ENCODE measurements at regions not wholly inside any gene's neighbourhood (a gene's known extent, or its start where the extent isn't known, plus 50 kb on each side); places are given as distances from the start of the nearest gene placed in this dataset.

DNA sequence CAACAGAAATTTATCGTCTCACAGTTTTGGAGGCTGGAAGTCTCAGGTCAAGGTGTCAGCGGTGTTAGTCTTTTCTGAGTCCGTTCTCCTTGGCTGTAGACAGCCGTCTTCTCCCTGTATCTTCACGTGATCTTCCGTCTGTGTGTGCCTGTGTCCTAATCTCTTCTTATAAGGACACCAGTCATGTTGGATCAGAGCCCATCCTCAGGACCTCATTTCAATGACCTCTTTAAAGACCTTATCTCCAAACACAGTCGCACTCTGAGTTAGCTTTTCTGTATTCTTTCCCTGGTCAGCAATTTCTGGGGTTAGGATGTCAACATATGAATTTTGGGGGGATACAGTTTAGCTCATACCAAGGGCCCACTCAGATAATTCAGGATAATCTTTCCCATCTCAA lies 247.7 kb downstream of the PRDM2 start:
- no peak overlapping the region for H3K27ac ChIP-seq
- DNase-seq, result no peak
- no peaks in the 10 kb centered on the region for H3K4me1 ChIP-seq
- H3K36me3 ChIP-seq, result no peaks in the 10 kb centered on the region
- no peak for ATAC-seq
- TF ChIP-seq, protein P1, sequence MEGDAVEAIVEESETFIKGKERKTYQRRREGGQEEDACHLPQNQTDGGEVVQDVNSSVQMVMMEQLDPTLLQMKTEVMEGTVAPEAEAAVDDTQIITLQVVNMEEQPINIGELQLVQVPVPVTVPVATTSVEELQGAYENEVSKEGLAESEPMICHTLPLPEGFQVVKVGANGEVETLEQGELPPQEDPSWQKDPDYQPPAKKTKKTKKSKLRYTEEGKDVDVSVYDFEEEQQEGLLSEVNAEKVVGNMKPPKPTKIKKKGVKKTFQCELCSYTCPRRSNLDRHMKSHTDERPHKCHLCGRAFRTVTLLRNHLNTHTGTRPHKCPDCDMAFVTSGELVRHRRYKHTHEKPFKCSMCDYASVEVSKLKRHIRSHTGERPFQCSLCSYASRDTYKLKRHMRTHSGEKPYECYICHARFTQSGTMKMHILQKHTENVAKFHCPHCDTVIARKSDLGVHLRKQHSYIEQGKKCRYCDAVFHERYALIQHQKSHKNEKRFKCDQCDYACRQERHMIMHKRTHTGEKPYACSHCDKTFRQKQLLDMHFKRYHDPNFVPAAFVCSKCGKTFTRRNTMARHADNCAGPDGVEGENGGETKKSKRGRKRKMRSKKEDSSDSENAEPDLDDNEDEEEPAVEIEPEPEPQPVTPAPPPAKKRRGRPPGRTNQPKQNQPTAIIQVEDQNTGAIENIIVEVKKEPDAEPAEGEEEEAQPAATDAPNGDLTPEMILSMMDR (IDR thresholded peaks at IDR 0.05), result no peak
- intact Hi-C loops (cut with DNase I), result no loop called here
- H3K27me3 ChIP-seq, result no peaks in the 10 kb centered on the region
- peaks cover 5% of the 10 kb centered on the region for H3K9me3 ChIP-seq
- no peak overlapping the region for H3K4me3 ChIP-seq

DNA sequence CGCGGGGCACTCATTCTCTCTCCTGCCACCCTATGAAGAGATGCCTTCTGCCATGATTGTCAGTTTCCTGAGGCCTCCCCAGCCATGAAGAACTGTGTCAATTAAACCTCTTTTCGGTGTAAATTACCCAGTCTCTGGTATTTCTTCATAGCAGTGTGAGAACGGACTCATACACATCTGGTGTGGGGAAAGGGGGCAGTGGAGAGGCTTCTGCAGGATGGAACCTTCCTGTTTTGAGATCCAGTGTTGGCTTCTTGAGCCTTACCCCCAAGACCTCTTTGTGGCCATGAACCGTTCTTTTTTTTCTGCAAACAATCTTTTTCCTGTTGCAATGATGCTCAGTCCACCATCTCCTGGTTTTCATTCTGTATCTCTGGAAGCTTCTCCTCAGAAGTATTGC lies 248.4 kb downstream of the PRDM2 start:
- ATAC-seq (no peak), DNase-seq (no peak)
- Histone ChIP-seq H3K27me3 (no peaks in the 10 kb centered on the region), H3K4me3 (no peak overlapping the region), H3K4me1 (no peaks in the 10 kb centered on the region), H3K36me3 (no peaks in the 10 kb centered on the region), H3K27ac (peak overlapping the region; percentile 11), H3K9me3 (no peaks in the 10 kb centered on the region)
- TF ChIP-seq, protein P1 (IDR thresholded peaks at IDR 0.05), result no peak
- intact Hi-C loops (cut with DNase I), result no loop called here

DNA sequence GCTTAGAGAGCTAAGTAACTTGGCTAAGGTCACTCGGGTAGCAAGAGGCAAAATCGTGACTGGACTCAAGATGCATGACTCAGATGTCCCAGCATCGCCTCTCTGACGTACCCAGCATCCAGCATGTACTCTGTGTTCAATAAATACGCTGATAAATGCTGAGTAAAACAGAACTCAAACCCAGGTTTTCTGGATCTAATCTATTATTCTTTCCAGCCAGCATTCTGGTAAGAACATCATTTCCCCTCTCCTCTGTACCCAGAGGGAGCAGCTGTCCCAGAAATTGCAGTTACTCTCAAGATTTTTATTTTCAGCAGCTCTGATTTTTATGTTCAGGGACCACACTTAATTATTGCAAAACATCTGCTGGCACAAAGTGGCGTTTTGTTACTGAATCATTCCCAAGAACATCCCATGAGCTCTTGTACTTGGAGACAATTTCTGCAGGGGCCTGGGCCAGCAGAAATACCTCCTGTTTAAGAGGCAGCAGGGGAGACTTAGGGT lies 249.0 kb downstream of the PRDM2 start:
- H3K9me3 ChIP-seq, result no peaks in the 10 kb centered on the region
- H3K27ac ChIP-seq, result no peak overlapping the region
- no peaks in the 10 kb centered on the region for H3K27me3 ChIP-seq
- no peak for DNase-seq
- peak; percentile 35 for ATAC-seq
- H3K4me3 ChIP-seq, result no peak overlapping the region
- no peaks in the 10 kb centered on the region for H3K4me1 ChIP-seq
- no peaks in the 10 kb centered on the region for H3K36me3 ChIP-seq
- intact Hi-C loops (cut with DNase I), result no loop called here
- TF ChIP-seq, protein P1 (IDR thresholded peaks at IDR 0.05), result no peak

DNA sequence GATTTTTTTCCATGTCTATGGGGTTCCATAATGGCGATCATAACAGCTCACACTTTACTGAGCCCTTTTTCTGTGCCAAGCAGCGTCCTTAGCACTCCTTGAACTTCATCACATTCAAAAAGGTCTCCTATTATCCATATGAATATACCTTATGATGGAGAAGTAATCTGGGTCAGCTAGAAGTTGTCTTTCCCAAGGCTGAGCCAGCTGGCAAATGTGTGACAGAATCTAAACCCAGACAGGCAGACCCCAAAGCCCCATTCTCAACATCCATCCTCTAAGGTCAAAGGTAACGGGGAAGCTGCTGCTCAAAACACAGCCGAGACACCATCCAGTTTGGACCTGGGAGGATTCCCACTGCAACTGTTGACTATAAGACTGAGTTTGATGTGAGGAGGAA lies 249.6 kb downstream of the PRDM2 start:
- Histone ChIP-seq H3K4me1 (no peaks in the 10 kb centered on the region), H3K9me3 (no peaks in the 10 kb centered on the region), H3K4me3 (no peak overlapping the region), H3K36me3 (no peaks in the 10 kb centered on the region), H3K27me3 (no peaks in the 10 kb centered on the region), H3K27ac (no peak overlapping the region)
- TF ChIP-seq, protein P1 (IDR thresholded peaks at IDR 0.05), result no peak
- no peak for ATAC-seq
- intact Hi-C loops (cut with DNase I), result no loop called here
- DNase-seq, result no peak

DNA sequence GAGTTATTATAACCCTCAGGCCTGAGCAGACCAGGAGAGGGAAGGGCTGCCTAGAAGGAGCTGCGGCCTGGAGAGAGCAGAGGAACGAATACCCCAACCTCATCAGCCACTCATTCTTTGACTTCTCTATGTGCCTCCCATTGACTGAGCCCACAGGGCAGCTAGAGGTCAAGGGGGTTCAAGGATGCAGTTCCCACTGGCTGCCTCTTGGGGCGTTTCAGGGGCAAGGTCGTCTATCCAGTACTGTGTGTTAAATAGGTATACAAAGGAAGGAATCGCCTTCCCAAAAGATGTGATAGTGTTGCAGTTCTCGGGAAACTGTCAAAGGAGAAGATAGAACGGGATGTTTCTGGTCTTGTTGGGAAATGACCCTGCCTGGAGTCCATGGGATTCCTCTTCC lies 250.6 kb downstream of the PRDM2 start:
- DNase-seq (no peak), ATAC-seq (peak; percentile 48)
- Histone ChIP-seq H3K4me3 (no peak overlapping the region), H3K36me3 (no peaks in the 10 kb centered on the region), H3K27ac (no peak overlapping the region), H3K9me3 (no peaks in the 10 kb centered on the region), H3K27me3 (no peaks in the 10 kb centered on the region), H3K4me1 (no peaks in the 10 kb centered on the region)
- TF ChIP-seq, protein P1 (IDR thresholded peaks at IDR 0.05), result peak; percentile 18
- intact Hi-C loops (cut with DNase I), result no loop called here

All from upper lobe of right lung (tissue), 1 donor.